Panc1 (cell line): ENCODE measurements at regions not wholly inside any gene's neighbourhood (a gene's known extent, or its start where the extent isn't known, plus 50 kb on each side); places are given as distances from the start of the nearest gene placed in this dataset.

ENCODE experiments used
- ATAC-seq: fragments of 200-7000 bp; cut with Tn5 transposase; 2 replicates; pipeline ENCODE4 v1.9.1; 2020; ENCODE audit warnings: mild to moderate bottlenecking, moderate library complexity
- BruUV-seq: library from RNA; stranded (reverse); fragments of 400-500 nt; replicated peaks from 2 replicates; lab custom pipeline; 2021; lab: Mats Ljungman, UMichigan
- CTCF ChIA-PET: fragments of 300-600 bp; sonication (Branson Sonifier 250); formaldehyde crosslinking; loops from one replicate; lab custom pipeline; 2022; ENCODE audit warnings: antibody characterized with exemption; lab: Charles Lee
- POLR2A ChIA-PET: fragments of 300-600 bp; sonication (Branson Sonifier 250); formaldehyde crosslinking; loops from one replicate; lab custom pipeline; 2022; ENCODE audit warnings: antibody characterized with exemption; lab: Charles Lee
- DNase-seq: peaks from one replicate; pipeline ENCODE4 v3.0.0-alpha.2; 2010; ENCODE audit warnings: low read depth, low spot score
- H3K27ac ChIP-seq: 2 replicates; pipeline ENCODE4 v1.5.1; 2011; ENCODE audit warnings: mild to moderate bottlenecking, low read length, inconsistent platforms
- H3K27me3 ChIP-seq: fragments of 200-500 bp; sonication (Bioruptor generic); 2 replicates; pipeline ENCODE4 v1.6.0; 2014; ENCODE audit warnings: low read length, inconsistent platforms; ENCODE audit not compliant: control insufficient read depth, insufficient read depth
- H3K36me3 ChIP-seq: fragments of 200-500 bp; sonication (Bioruptor generic); 2 replicates; pipeline ENCODE4 v1.5.1; 2014; ENCODE audit warnings: inconsistent platforms, mild to moderate bottlenecking, low read length, moderate library complexity; ENCODE audit not compliant: control insufficient read depth, insufficient read depth
- H3K4me1 ChIP-seq: 2 replicates; pipeline ENCODE4 v1.5.1; 2011; ENCODE audit warnings: inconsistent platforms, mild to moderate bottlenecking, low read length, moderate library complexity; ENCODE audit not compliant: control insufficient read depth, insufficient read depth
- H3K4me3 ChIP-seq, 2 experiments: 2 replicates each; pipeline ENCODE4 v1.5.1; 2011 to 2012; ENCODE audit warnings: low read depth in 2 of 2, low read length in 2 of 2, mild to moderate bottlenecking in 2 of 2, inconsistent platforms in 1 of 2, moderate library complexity in 1 of 2
- H3K9me3 ChIP-seq: fragments of 200-500 bp; sonication (Bioruptor generic); 2 replicates; pipeline ENCODE4 v1.5.1; 2014; ENCODE audit warnings: low read depth, mild to moderate bottlenecking, inconsistent platforms, low read length, moderate library complexity; ENCODE audit not compliant: control insufficient read depth, insufficient read depth
- CTCF ChIP-seq: fragments of 450-650 bp; IDR thresholded peaks from 2 replicates; pipeline ENCODE4 v1.5.1; 2017; ENCODE audit warnings: mild to moderate bottlenecking
- POLR2AphosphoS5 ChIP-seq: IDR thresholded peaks from 2 replicates; pipeline ENCODE4 v1.6.1; 2012; ENCODE audit warnings: mild to moderate bottlenecking, low read depth, low read length, moderate library complexity
- REST ChIP-seq, 2 experiments: IDR thresholded peaks; 2 replicates each; pipeline ENCODE4 v1.6.1; 2011 to 2012; ENCODE audit warnings: low read depth in 2 of 2, control low read depth in 1 of 2, low read length in 1 of 2, mild to moderate bottlenecking in 1 of 2, moderate library complexity in 1 of 2; ENCODE audit not compliant: insufficient read depth in 1 of 2
- SIN3A ChIP-seq: IDR thresholded peaks from 2 replicates; pipeline ENCODE4 v1.6.1; 2012; ENCODE audit warnings: low read depth, mild to moderate bottlenecking, low read length, moderate library complexity, borderline replicate concordance; ENCODE audit not compliant: insufficient read depth
- TCF7L2 ChIP-seq: IDR thresholded peaks from 2 replicates; pipeline ENCODE4 v1.6.1; 2011; ENCODE audit warnings: mild to moderate bottlenecking, low read depth, low read length, inconsistent platforms
- in situ Hi-C: cut with HindIII; loops from 2 replicates; pipeline ENCODE4 v1.10.0; 2016; ENCODE audit warnings: low sequenced_read_pairs, low pct_unique_long_range_greater_than_20kb
- intact Hi-C: fragments of 100-400 bp; cut with micrococcal nuclease; formaldehyde crosslinking; loops from one replicate; pipeline ENCODE4 v1.10.0; 2022; ENCODE audit not compliant: unreplicated experiment

- CTCF ChIA-PET: no interaction called here
- Histone ChIP-seq H3K4me3 (no peak overlapping the region), H3K27ac (no peak overlapping the region), H3K4me1 (no peaks in the 10 kb centered on the region), H3K36me3 (no peaks in the 10 kb centered on the region), H3K27me3 (peaks cover 7% of the 10 kb centered on the region; the same call in 1 of the 2 replicates), H3K9me3 (no peaks in the 10 kb centered on the region)
- TF ChIP-seq CTCF: no peak
- TF ChIP-seq POLR2AphosphoS5: no peak
- POLR2A ChIA-PET: no interaction called here
- intact Hi-C loops (loop anchor here (5.0 to 10.0 kb wide), 2 partner anchors 169 to 261 kb away; partner anchors contain the start of gene PALS2), in situ Hi-C loops (no loop called here)
- BruUV-seq: no TSS peak
- ATAC-seq (no peak), DNase-seq (no peak)
These were observed 122.2 kb downstream of the NPY start for GRCh38 chr7:24406053-24406788.

- no peaks in the 10 kb centered on the region for H3K36me3 ChIP-seq
- no peak overlapping the region for H3K27ac ChIP-seq
- no peaks in the 10 kb centered on the region for H3K4me1 ChIP-seq
- no peaks in the 10 kb centered on the region for H3K9me3 ChIP-seq
- ChIA-PET POLR2A (no interaction called here), CTCF (no interaction called here)
- ATAC-seq: no peak
- no peak overlapping the region for H3K4me3 ChIP-seq
- H3K27me3 ChIP-seq: peaks cover 7% of the 10 kb centered on the region; the same call in 1 of the 2 replicates
- BruUV-seq: no TSS peak
- TF ChIP-seq TCF7L2: no peak
- TF ChIP-seq CTCF: no peak
- no peak for TF ChIP-seq POLR2AphosphoS5
- no peak for TF ChIP-seq SIN3A
- TF ChIP-seq REST (IDR thresholded peaks at IDR 0.05; ENCODE audit: insufficient read depth in 1 of 2, low read depth in 2 of 2, low read length in 1 of 2): no peak
- in situ Hi-C loops: no loop called here
- no peak for DNase-seq
- intact Hi-C loops: loop anchor here (5.0 to 10.0 kb wide), 2 partner anchors 168 to 260 kb away; partner anchors contain the start of gene PALS2
These were observed 122.9 kb downstream of the NPY start for GRCh38 chr7:24406789-24407299.
